H1 (cell line): ENCODE measurements at regions not wholly inside any gene's neighbourhood (a gene's known extent, or its start where the extent isn't known, plus 50 kb on each side); places are given as distances from the start of the nearest gene placed in this dataset.

ENCODE experiments used
- CTCF ChIA-PET: fragments of 300-600 bp; sonication (Branson Sonifier 250); formaldehyde crosslinking; loops from one replicate; lab custom pipeline; 2021; ENCODE audit not compliant: partially characterized antibody; lab: Charles Lee
- POLR2A ChIA-PET: fragments of 300-600 bp; sonication (Branson Sonifier 250); formaldehyde crosslinking; loops from one replicate; lab custom pipeline; 2021; ENCODE audit warnings: inconsistent platforms; ENCODE audit not compliant: partially characterized antibody; lab: Charles Lee
- DNase-seq, 2 experiments: peaks; one replicate each; pipeline versions ENCODE4 v3.0.0 to v3.0.0-alpha.2; 2010 to 2022; ENCODE audit warnings: low spot score in 2 of 2, low read depth in 1 of 2, mixed read lengths in 1 of 2
- FAIRE-seq: peaks from 2 replicates; lab custom pipeline; 2011; peaks lifted over from hg19 to GRCh38; lab: Jason Lieb, UNC
- H2AFZ ChIP-seq: 2 replicates; pipeline ENCODE4 v1.8.1; 2012; ENCODE audit warnings: low read length, inconsistent platforms
- H2AK5ac ChIP-seq: 2 replicates; pipeline ENCODE4 v1.6.1; 2013; ENCODE audit warnings: low read depth, low read length
- H2BK120ac ChIP-seq: replicated peaks from 2 replicates; pipeline ENCODE3; 2013; ENCODE audit warnings: low read depth, low read length, inconsistent platforms
- H2BK12ac ChIP-seq: 2 replicates; pipeline ENCODE4 v1.6.1; 2013; ENCODE audit warnings: low read depth, low read length
- H2BK15ac ChIP-seq: 2 replicates; pipeline ENCODE4 v1.6.1; 2013; ENCODE audit warnings: low read length
- H2BK20ac ChIP-seq: 2 replicates; pipeline ENCODE4 v1.6.1; 2013; ENCODE audit warnings: low read length
- H2BK5ac ChIP-seq: 2 replicates; pipeline ENCODE4 v1.6.1; 2013; ENCODE audit warnings: low read depth, low read length
- H3K14ac ChIP-seq: 2 replicates; pipeline ENCODE4 v1.6.1; 2013; ENCODE audit warnings: inconsistent platforms; ENCODE audit not compliant: insufficient read length
- H3K18ac ChIP-seq: 2 replicates; pipeline ENCODE4 v1.6.1; 2013; ENCODE audit warnings: low read length; ENCODE audit errors: extremely low read depth
- H3K23ac ChIP-seq: 2 replicates; pipeline ENCODE4 v1.6.1; 2013; ENCODE audit warnings: inconsistent platforms; ENCODE audit not compliant: insufficient read length
- H3K23me2 ChIP-seq: 2 replicates; pipeline ENCODE4 v1.6.1; 2013; ENCODE audit warnings: low read depth, low read length
- H3K27ac ChIP-seq: 2 replicates; pipeline ENCODE4 v1.6.1; 2011; ENCODE audit warnings: low read depth, low read length, inconsistent platforms
- H3K27me3 ChIP-seq, 4 experiments: replicated peaks in 1 of 4; 1 replicate in 1 of 4; 2 replicates in 3 of 4; pipeline versions ENCODE4 v1.6.1 to v1.8.1; 2011 to 2013; ENCODE audit warnings: low read length in 3 of 4, mild to moderate bottlenecking in 3 of 4, inconsistent platforms in 2 of 4, mixed read lengths in 2 of 4, moderate library complexity in 1 of 4; ENCODE audit not compliant: control insufficient read depth in 3 of 4, insufficient read depth in 3 of 4; ENCODE audit errors: extremely low read depth in 1 of 4
- H3K36me3 ChIP-seq, 4 experiments: 2 replicates each; pipeline versions ENCODE4 v1.6.1 to v1.8.1; 2011 to 2013; ENCODE audit warnings: mild to moderate bottlenecking in 4 of 4, low read length in 3 of 4, moderate library complexity in 2 of 4, control low read depth in 1 of 4, inconsistent platforms in 1 of 4; ENCODE audit not compliant: insufficient read depth in 4 of 4, control insufficient read depth in 2 of 4
- H3K4ac ChIP-seq: replicated peaks from 2 replicates; pipeline ENCODE3; 2013; ENCODE audit warnings: low read length, low read depth, mixed read lengths, inconsistent platforms; ENCODE audit not compliant: insufficient read length
- H3K4me1 ChIP-seq, 4 experiments: replicated peaks in 1 of 4; 1 replicate in 1 of 4; 2 replicates in 3 of 4; pipeline versions ENCODE4 v1.6.1 to v1.8.1; 2011 to 2013; ENCODE audit warnings: low read length in 3 of 4, inconsistent platforms in 2 of 4, mixed read lengths in 1 of 4; ENCODE audit not compliant: insufficient read depth in 4 of 4, control insufficient read depth in 3 of 4
- H3K4me2 ChIP-seq, 2 experiments: 2 replicates each; pipeline versions ENCODE4 v1.6.1 to v1.8.1; 2011 to 2013; ENCODE audit warnings: low read depth in 2 of 2, low read length in 2 of 2, control low read depth in 1 of 2, inconsistent platforms in 1 of 2, mild to moderate bottlenecking in 1 of 2; ENCODE audit not compliant: insufficient read depth in 1 of 2
- H3K4me3 ChIP-seq, 4 experiments: fragments of 200-600, 300-600 bp in 1 of 4; sonication (generic), shearing (Covaris generic), sonication (Bioruptor Twin) in 1 of 4; 2 replicates each; pipeline versions ENCODE4 v1.5.1 to v1.8.1; 2011 to 2016; ENCODE audit warnings: low read length in 4 of 4, low read depth in 3 of 4, control low read depth in 2 of 4, inconsistent platforms in 2 of 4, mild to moderate bottlenecking in 2 of 4, mixed read lengths in 1 of 4, moderate library complexity in 1 of 4; ENCODE audit not compliant: insufficient read depth in 2 of 4; ENCODE audit errors: extremely low read depth in 1 of 4
- H3K56ac ChIP-seq: replicated peaks from 2 replicates; pipeline ENCODE3; 2013; ENCODE audit warnings: low read depth, mild to moderate bottlenecking, mixed read lengths, low read length, inconsistent platforms; ENCODE audit not compliant: insufficient read length
- H3K79me1 ChIP-seq: 2 replicates; pipeline ENCODE4 v1.6.1; 2013; ENCODE audit warnings: low read depth, low read length, control low read depth
- H3K79me2 ChIP-seq, 2 experiments: 2 replicates each; pipeline versions ENCODE4 v1.6.1 to v1.8.1; 2012 to 2013; ENCODE audit warnings: low read length in 2 of 2, mild to moderate bottlenecking in 2 of 2, inconsistent platforms in 1 of 2; ENCODE audit not compliant: insufficient read depth in 2 of 2, control insufficient read depth in 1 of 2
- H3K9ac ChIP-seq, 4 experiments: replicated peaks in 1 of 4; 1 replicate in 1 of 4; 2 replicates in 3 of 4; pipeline versions ENCODE4 v1.6.1 to v1.8.1; 2011 to 2013; ENCODE audit warnings: low read depth in 3 of 4, low read length in 3 of 4, control low read depth in 2 of 4, mild to moderate bottlenecking in 2 of 4, moderate library complexity in 2 of 4, inconsistent platforms in 1 of 4; ENCODE audit errors: extremely low read depth in 1 of 4
- H3K9me3 ChIP-seq, 2 experiments: 2 replicates each; pipeline versions ENCODE4 v1.6.1 to v1.8.1; 2012 to 2013; ENCODE audit warnings: mild to moderate bottlenecking in 2 of 2, moderate library complexity in 2 of 2, control low read depth in 1 of 2, inconsistent platforms in 1 of 2, low read depth in 1 of 2, low read length in 1 of 2, mixed read lengths in 1 of 2; ENCODE audit not compliant: insufficient read depth in 2 of 2
- H4K20me1 ChIP-seq, 2 experiments: replicated peaks in 1 of 2; 2 replicates each; pipeline versions ENCODE3 to v1.8.1; 2011 to 2013; ENCODE audit warnings: inconsistent platforms in 2 of 2, low read length in 2 of 2, mild to moderate bottlenecking in 1 of 2; ENCODE audit not compliant: insufficient read depth in 2 of 2, control insufficient read depth in 1 of 2
- H4K5ac ChIP-seq: 2 replicates; pipeline ENCODE4 v1.6.1; 2013; ENCODE audit warnings: low read length, low read depth, mixed read lengths, inconsistent platforms; ENCODE audit not compliant: insufficient read length
- H4K8ac ChIP-seq: 2 replicates; pipeline ENCODE4 v1.8.0; 2013; ENCODE audit warnings: mild to moderate bottlenecking, moderate library complexity, low read length, inconsistent platforms; ENCODE audit not compliant: insufficient read depth; ENCODE audit errors: extremely low read depth
- H4K91ac ChIP-seq: replicated peaks from 2 replicates; pipeline ENCODE3; 2013; ENCODE audit warnings: low read length, mixed read lengths, inconsistent platforms; ENCODE audit not compliant: insufficient read length
- CBX5 ChIP-seq: fragments of 300-800, 300-1000 bp; sonication (generic); IDR thresholded peaks from 2 replicates; pipeline ENCODE4 v1.7.1; 2016; ENCODE audit warnings: antibody characterized with exemption, low read length, low read depth
- CBX8 ChIP-seq: fragments of 300-800, 300-1000 bp; sonication (generic); IDR thresholded peaks from 2 replicates; pipeline ENCODE4 v1.7.1; 2016; ENCODE audit warnings: low read depth, low read length, borderline replicate concordance
- MAFK ChIP-seq: IDR thresholded peaks from 2 replicates; pipeline ENCODE4 v1.6.1; 2012; ENCODE audit warnings: low read depth, mild to moderate bottlenecking, improper control_type of control experiment, low read length
- RXRA ChIP-seq: IDR thresholded peaks from 2 replicates; pipeline ENCODE4 v1.6.1; 2011; ENCODE audit warnings: low read depth, mild to moderate bottlenecking, low read length, moderate library complexity; ENCODE audit not compliant: insufficient read depth
- SAP30 ChIP-seq: fragments of 300-600 bp; sonication (generic); IDR thresholded peaks from 2 replicates; pipeline ENCODE4 v1.7.1; 2012; ENCODE audit warnings: low read length, moderate library complexity, mild to moderate bottlenecking, inconsistent platforms; ENCODE audit not compliant: insufficient read depth, insufficient replicate concordance
- SIRT6 ChIP-seq: IDR thresholded peaks from one replicate; pipeline ENCODE4 v1.7.1; 2012; ENCODE audit warnings: low read length, inconsistent platforms
- SP1 ChIP-seq: IDR thresholded peaks from 2 replicates; pipeline ENCODE4 v1.6.1; 2011; ENCODE audit warnings: low read depth, low read length
- SP2 ChIP-seq: IDR thresholded peaks from 2 replicates; pipeline ENCODE4 v1.6.1; 2012; ENCODE audit warnings: mild to moderate bottlenecking, low read length, inconsistent platforms
- TAF1 ChIP-seq: IDR thresholded peaks from 2 replicates; pipeline ENCODE4 v1.6.1; 2011; ENCODE audit warnings: mild to moderate bottlenecking, low read depth, low read length
- TAF7 ChIP-seq: optimal IDR thresholded peaks from 2 replicates; pipeline ENCODE3; 2011; ENCODE audit warnings: low read depth, mild to moderate bottlenecking, inconsistent platforms, low read length, moderate library complexity, borderline replicate concordance
- WGBS, 2 experiments: shearing (Covaris generic) in 1 of 2; methylation state at CpG; one replicate each; pipeline versions ENCODE4 v1.1.6 to v1.1.7; 2013 to 2015; ENCODE audit warnings: low lambda C conversion rate in 2 of 2, mixed read lengths in 2 of 2, inconsistent platforms in 1 of 2, low coverage in 1 of 2, missing lambda C conversion rate in 1 of 2; ENCODE audit not compliant: insufficient replicate concordance in 2 of 2, insufficient coverage in 1 of 2, insufficient read length in 1 of 2; ENCODE audit errors: extremely low coverage in 1 of 2, missing lambda C conversion rate in 1 of 2; 5-methylcytosine and 5-hydroxymethylcytosine counted together

DNA sequence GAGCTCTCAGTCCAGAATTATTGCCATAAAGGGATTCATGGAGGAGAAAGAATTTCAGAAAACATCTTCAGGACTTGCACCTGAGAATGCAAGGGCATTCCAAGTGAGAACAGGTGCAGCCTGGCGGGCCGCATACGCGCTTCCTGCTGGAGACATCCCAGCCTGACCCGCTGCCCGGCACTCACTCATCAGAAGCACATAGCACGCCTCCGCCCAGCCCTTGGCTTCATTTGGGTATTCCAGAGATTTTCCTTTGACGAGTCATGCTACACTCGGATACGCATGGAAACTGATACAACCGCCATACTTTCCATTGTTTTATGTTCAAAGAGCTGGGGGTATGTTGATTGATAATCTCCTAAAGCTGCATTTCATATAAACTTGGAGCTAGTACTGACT lies 228.0 kb upstream of the ID2 start:
- FAIRE-seq (no peak), DNase-seq (no peak)
- ChIA-PET CTCF (interaction anchor here (0.8 kb wide), 1 partner anchor 14 kb away, joined by 4 read pairs; no protein-coding TSS in a partner anchor), POLR2A (no interaction called here)
- Histone ChIP-seq H3K79me2 (no peaks in the 10 kb centered on the region), H2BK20ac (no peak overlapping the region), H2BK12ac (no peak overlapping the region), H4K91ac (no peak overlapping the region), H2BK120ac (no peak overlapping the region), H3K23ac (no peak overlapping the region), H2BK15ac (no peak overlapping the region), H3K23me2 (no peaks in the 10 kb centered on the region), H3K14ac (no peak overlapping the region), H3K4me1 (no peaks in the 10 kb centered on the region), H3K4me2 (no peak overlapping the region), H4K5ac (no peak overlapping the region), H3K36me3 (no peaks in the 10 kb centered on the region; a peak in 1 of 8 replicates), H3K27ac (no peak overlapping the region), H3K79me1 (no peaks in the 10 kb centered on the region), H3K18ac (no peak overlapping the region), H3K56ac (no peak overlapping the region), H3K9me3 (peaks cover 4 to 8% of the 10 kb centered on the region in 2 experiments; a peak in 2 of 4 replicates), H3K27me3 (no peaks in the 10 kb centered on the region), H2AFZ (no peak overlapping the region), H3K4me3 (no peak overlapping the region), H2BK5ac (no peak overlapping the region), H4K8ac (no peak overlapping the region), H4K20me1 (no peaks in the 10 kb centered on the region), H3K9ac (no peak overlapping the region), H3K4ac (no peak overlapping the region), H2AK5ac (no peak overlapping the region)
- 86% methylated on average over 12 of the region's 12 CpGs; no CpG with 5 or more reads in 1 of the 2 experiments for whole genome bisulfite sequencing, 2 experiments
- TF ChIP-seq SP2 (no peak), SIRT6 (no peak), TAF1 (no peak), RXRA (no peak), CBX8 (no peak), SP1 (no peak), CBX5 (no peak), MAFK (no peak), SAP30 (no peak), TAF7 (no peak)
